ENCODE measurements at regions not wholly inside any gene's neighbourhood (a gene's known extent, or its start where the extent isn't known, plus 50 kb on each side); places are given as distances from the start of the nearest gene placed in this dataset.

- TF ChIP-seq POLR2A (IDR thresholded peaks at IDR 0.05) (no peak), CTCF (IDR thresholded peaks at IDR 0.05) (no peak), EP300 (IDR thresholded peaks at IDR 0.05) (no peak)
These were observed 167.4 kb upstream of the LPP start for GRCh38 chr3:187986514-187986934.
